GM19468 (cell line): ENCODE measurements at regions not wholly inside any gene's neighbourhood (a gene's known extent, or its start where the extent isn't known, plus 50 kb on each side); places are given as distances from the start of the nearest gene placed in this dataset.

Experiments
- ATAC-seq: cut with Tn5 transposase; IDR thresholded peaks from one replicate; pipeline ENCODE4 v1.9.1; 2021; ENCODE audit warnings: mild to moderate bottlenecking, moderate library complexity, moderate number of reproducible peaks; ENCODE audit not compliant: unreplicated experiment; ENCODE audit errors: extremely low read depth

DNA sequence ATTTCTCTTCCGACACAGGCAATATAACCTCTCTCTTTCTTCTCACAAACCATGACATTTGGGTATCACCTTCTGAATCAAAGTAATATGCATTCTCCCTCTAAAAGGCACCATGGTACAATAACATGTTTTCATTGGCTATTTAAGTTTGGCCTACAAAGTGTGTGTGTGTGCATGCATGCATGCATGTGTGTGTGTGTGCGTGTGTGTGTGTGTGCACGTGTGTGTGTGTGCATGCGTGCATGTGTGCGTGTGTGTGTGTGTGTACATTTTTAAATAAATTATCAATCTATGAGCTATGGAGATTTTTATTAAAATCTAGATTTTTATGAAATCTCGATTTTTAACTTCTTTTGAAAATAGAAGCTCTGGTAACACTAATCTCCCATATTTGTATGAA lies 745.3 kb upstream of the ZEB2 start:
- no peak for ATAC-seq

DNA sequence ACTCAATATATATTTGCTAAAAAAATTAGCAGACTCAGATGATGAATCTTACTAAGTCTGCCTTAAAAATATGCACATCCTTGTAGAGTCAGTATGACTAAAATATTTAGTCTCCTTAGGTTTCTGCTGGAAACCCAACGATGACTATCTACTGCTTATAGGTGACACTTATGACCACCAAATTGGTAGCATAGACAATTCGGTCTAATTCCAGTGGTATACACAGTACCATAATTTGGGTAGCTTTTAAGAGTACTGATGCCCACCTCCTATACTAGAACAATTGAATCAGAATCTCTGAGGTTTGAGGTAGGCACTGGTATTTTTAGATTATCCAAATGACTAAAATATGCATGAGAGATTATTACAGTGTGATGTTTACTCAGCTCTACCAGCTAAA lies 740.8 kb upstream of the ZEB2 start:
- ATAC-seq: no peak

DNA sequence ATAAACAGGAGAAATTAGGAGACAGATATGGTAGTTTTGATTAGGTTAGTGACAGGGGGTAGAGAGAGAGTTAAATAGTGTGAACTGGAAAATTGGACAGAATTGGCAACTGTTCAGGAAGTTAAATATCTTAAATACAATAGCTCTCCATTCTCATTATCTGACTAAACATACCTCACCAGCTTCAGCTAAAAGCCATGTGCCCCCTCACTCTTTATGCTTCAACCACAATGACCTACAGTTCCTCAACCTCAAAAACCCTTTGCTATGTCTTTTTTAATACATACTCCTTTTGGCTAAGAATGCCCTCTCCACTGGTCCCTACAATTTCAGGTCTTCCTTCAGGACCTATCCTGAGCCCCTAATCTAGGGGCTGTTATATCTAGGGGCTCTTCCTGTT lies 740.2 kb upstream of the ZEB2 start:
- ATAC-seq: no peak

DNA sequence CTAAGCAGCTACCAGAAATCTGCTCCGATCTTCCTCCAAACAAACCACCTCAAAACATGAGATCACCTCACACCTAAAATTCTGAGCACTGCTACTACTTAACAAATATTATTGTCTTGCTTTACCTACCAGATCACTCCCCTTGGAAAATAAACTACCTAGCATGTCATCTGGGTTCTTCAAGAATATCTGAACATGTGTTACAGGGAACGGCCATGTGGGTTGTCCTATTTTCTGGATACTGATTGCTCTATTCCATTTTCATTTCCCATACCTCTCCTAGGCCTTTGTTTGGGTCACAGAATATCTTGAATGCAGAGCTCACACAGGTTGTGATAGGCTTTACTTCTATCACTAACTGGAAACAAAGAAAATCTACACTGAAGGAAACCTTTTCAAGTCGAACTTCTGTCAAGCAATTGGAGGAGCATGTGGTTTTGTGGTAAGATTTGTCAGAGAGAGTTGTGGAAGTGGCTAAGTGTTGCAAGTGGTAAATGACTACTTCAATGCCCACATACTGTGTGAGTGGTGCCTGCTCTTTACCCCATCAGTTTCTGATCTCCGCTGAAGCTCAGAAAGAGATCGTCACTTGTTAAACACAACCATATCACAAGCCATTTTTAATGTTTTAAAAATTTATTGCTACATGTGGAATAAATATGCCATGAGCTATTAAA lies 739.1 kb upstream of the ZEB2 start:
- no peak for ATAC-seq

DNA sequence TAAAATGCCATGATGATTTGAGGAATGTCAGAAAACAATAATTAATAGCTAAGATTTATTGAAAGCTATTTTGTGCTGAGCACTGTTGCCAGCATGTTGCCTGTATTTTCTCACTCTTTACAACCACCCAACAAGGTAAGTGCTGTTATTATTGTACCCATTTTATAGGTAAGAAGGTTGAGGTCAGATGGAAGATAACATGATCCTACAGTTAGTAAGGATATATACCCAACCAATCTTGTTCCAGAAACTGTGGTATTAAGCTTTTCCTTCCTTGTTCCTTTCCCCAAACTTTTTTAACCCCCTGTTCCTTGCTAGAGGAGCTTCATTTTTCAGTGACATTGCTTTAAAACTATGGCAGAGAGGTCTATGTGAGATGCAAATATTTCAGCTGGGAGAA lies 738.0 kb upstream of the ZEB2 start:
- no peak for ATAC-seq

DNA sequence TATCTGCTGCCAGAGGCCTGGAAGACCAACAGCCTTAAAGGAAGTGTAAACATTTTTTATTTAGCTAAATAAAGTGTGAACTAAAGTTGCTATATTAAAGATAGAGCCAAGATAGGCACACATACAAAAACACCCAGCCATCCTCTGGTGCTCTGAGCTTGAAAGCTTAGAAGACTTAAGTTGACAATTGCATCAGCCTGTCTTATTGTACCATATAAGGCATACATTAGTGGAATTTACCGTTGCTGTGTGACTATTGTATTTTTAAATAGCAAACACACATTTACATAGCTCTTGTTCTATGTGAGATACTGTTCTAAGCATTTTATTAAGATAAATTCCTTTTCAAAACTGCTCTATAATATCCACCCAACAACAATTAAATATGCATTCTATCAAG lies 736.6 kb upstream of the ZEB2 start:
- no peak for ATAC-seq

DNA sequence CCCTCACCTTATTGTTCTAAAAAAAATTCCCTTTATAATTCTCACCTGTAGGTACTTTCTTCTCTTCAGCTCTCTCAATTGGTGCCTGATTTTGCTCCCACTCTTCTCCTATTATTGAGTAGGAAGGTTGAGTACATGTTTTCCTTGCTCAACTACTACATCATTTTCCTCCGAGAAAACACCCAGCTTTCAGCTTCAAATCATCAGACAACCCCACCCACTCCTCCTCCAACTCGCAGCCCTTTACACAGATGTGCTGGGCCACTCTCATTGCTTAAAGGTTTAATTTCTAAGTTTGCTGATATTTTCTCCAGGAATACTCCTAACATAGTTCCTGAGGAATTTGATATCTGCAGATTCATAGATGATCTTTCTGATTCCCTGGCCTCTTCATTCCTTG lies 734.4 kb upstream of the ZEB2 start:
- ATAC-seq: no peak

DNA sequence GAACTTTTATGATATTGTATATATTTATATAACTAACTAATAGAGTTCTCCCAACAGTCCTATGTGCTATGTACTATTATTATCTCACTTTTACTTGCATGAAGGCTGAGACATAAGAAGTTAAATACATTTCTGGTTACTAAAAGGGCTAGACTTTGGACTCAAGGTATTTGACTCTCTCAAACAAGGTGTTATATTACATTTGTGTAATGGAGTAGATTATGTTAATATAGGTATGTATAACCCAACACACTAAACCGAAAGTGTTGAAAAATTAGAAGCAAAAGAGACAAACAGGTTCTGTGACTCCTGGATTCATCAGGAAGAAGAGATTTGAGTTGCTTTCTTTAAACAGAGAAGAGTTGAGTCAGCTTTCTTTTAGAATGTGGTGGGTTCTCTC lies 733.6 kb upstream of the ZEB2 start:
- ATAC-seq: no peak

DNA sequence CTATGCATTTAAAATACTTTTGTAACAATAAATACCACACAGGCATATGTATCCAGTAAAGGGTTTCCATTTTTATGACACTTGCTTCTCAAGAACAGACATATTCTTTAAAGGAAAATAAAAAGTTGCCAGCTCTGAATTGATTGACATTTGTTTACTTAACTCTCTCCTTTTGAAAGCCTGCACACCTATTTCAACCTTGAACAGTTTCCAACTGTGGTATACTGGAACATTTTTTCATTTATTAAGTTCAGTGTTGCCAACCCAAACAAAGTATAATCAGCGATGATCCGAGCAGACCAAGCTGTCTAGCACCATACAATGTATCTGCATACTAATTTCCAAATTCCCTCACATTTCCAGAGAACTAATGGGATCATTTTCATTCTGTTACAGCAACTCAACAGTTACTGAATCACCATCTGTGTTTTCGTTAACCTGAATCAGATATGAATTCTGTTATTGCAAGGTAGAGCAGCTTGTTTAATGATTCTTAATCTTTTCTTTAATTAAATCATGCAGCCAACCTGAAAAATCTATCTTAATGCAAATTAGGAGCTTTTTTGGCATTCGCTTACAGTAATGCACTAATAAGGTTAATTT lies 725.5 kb upstream of the ZEB2 start:
- no peak for ATAC-seq

DNA sequence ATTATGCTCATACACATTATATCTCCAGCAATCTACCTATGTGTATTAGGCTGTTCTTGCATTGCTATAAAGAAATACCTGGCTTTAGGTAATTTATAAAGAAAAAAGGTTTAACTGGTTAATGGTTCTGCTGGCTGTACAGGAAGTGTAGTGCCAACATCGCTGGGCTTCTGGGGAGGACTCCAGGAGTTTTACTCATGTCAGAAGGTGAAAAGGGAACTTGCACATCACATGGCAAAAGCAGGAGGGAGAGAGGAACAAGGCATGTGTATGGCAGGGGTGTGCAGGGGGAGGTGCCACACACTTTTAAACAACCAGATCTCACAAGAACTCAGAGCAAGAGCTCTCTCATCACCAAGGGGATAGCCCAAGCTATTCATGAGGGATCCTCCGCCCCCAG lies 715.4 kb upstream of the ZEB2 start:
- ATAC-seq: no peak

DNA sequence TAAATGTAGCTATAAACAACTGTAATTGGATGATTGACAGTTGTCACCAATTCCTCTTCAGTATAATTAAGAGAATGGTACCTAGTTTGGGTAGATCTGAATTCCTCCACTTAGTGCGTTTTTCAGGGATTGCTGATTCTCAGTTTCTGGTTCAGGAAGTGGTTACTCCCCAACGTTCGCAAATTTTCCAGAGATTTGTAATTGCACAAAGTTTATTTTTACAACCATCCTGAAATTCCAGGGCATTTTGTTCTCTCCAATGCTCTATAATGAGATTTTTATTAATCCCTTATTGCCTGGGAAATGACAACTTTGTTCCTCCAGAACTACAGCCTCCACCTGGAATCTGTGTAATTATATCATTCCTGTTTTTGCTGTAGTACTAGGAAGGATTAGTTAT lies 710.6 kb upstream of the ZEB2 start:
- no peak for ATAC-seq

DNA sequence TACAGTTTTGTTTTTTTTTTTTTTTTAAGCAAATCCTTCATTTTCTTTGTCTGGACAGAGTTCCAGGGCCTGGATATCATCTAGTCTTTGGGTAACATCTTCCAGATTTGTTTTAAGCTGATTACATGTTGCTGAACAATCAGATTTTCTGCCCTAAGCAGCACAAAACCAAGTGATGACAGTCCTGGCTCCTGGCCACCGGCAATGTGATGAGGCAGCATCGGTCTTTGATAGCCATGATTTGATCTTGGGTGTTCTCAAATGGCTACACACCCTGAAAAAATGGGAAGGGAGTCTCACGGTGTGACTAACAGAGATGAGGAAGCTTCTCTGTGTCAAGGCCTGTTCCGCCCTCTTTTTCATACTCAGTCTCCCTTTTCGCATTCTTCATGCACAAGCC lies 708.6 kb upstream of the ZEB2 start:
- ATAC-seq: no peak

DNA sequence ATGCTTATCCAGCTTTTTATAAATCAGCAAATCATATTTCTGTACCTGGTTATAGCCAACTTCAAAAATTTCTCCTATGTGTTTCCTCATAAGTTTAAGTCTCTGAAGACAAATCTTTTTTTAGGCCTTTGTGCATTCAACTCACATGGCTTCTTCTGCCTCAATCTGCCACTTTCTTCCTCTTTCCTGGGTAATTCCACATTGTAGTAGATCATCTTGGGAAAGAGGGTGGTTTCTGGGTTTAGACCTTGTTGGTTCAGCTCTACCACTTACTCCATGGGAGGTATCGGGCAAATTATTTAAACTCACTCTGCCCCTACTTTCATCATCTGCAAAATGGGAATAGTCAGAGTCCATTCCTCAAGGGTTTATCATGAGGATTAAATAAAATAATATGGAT lies 707.0 kb upstream of the ZEB2 start:
- ATAC-seq: no peak

DNA sequence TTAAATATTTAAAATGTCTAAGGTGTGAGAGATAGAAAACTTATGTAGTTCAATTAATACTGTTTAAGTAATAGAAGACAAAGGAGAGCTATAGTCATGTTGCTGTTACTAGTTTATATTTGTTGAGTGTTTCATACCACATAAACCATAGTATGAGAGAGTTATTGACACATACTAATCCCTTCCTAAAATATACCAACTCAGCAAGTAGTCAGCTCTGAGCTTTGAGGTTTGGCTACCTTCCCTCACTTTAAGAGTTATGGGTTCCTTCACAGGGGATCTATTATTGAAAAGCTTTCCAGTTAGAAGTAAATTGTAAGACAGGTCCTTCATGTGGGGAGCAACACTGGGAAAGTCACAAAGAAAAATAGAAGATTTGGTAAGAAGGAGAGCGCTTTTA lies 701.6 kb upstream of the ZEB2 start:
- no peak for ATAC-seq

DNA sequence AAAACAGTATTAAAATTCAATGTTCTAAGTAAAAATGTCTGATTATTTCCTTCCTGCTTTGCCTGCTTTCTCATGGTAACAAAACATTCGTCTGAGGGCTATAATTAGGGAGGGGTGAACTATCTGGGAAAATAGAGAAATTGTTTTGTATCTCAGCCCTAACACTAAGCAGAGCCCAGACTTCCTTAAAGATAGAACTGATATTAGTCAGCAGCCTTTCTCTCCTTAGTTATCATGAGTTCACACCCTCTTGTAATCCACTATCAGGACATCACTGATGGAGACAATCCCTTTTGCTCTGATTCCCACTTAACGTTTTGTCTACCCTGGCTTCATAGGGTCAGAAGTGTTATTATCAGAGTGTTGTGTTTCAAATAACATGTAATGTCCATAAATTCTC lies 701.1 kb upstream of the ZEB2 start:
- ATAC-seq: no peak

DNA sequence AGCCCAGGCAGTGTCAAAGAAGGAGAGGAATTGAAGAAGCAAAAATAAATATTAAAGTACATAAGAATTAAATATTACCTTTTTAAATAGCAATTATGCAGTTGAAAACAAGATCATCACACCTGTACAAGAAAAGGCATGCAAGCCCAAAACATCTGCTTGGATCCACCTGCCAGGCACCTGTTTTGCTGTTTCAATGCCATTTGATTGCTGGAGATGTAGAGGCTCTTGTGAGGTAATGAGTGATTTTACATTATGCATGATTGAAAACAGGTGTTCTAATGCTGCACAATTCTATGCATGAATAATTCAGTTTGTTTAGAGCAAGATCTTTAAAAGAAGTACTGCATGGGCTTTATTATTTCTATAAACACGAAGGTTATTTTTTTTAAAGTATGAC lies 700.6 kb upstream of the ZEB2 start:
- ATAC-seq: no peak

DNA sequence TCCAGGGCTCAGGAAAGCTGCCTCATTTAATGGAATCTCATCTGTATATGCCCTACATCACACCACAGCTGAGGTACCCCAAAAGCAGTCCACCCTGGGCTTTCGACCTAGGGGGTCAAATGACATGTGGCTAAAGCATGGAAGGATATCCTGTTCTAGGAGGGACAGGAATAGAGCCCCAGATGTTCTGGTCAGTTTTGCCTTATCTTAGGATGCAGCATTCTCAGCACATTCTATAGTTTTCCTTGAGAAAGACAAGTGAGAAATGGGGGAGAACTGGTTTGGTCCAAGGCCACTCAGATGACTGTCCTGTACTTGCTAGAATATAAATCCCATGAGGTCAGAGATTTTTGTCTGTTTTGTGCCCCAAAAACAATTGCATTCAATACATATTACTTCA lies 688.0 kb upstream of the ZEB2 start:
- ATAC-seq: no peak

DNA sequence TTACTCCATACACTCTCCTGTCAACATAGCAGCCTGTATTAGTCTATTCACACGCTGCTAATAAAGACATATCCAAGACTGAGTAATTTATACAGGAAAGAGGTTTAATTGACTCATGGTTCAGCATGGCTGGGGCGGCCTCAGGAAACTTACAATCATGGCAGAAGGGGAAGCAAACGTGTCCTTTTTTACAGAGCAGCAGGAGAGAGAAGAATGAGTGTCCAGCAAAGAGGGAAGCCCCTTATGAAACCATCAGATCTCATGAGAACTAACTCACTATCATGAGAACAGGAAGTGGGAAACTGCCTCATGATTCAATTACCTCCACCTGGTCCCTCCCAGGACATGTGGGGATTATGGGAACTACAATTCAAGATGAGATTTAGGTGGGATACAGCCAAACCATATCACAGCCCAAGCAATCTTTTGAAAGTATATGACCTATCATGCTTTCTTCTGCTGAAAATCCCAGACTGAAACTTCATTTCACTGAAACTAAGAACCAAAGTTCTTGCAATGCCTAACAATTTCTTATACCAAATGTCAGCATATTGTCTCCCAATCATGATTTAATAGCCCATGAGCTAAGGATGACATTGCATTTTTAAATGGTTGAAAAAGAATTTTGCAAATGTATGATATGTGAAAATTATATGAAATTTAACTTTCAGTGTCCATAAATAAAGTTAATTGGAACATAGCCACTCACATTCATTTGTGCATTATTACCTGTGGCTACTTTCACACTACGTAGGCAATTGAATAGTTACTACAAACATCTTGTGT lies 686.8 kb upstream of the ZEB2 start:
- no peak for ATAC-seq

DNA sequence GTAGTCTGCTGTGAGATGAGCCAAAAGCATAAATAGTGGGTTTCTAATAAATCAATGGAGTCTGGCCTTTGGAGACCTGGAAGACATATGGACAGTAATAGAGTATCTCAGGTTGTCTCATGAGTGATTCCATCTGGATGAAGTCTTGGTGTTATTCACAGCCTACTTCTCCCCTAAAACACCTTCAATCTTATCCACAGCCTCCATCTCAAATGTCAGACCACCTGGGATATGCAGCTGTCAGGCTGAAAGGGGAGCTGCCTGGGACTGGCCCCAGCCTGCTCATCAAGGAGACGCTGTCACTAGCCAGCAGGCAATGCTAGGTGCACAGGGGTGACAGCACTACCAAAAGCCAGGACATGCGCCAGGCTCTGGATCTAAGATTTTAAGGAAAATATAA lies 684.0 kb upstream of the ZEB2 start:
- ATAC-seq: no peak

DNA sequence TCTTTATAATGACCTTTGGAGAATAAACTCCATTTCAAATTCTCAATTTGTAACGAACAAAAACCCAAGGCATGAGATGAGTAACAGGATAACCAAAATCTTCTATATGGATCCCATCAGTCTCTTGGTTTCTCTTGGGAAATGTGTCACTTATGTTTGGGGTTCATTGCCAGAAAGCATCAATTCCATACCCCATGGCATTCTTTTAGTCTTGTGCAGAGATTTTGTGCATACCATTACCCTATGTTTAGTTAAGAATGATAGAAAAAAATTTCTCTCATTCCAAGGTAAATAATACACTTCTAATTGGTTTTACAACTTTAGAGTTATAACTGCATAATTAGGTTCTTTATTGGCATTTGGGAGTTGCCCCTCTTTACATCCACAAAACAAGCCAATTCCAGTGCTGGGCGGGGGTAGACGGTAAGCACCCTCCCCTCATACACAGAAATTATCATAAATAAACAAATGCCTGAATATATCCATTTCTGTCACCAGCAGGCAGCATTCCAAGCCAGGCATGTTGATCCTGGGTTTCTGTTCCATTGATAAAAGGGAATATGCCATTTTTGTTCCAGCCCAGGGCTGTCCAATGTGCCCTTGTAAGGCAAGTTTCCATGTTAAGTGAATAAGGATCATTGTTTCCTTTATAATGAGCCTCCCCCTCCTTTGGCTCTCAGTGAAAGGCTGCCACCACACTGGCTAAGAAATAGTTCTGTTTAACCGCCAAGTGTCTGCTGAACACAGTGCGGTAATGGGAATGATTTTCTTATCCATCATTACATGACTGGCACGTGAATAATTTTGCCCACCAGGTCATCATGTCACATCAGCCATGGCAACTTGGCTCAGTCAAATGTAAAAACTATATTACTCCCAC lies 680.1 kb upstream of the ZEB2 start:
- no peak for ATAC-seq

DNA sequence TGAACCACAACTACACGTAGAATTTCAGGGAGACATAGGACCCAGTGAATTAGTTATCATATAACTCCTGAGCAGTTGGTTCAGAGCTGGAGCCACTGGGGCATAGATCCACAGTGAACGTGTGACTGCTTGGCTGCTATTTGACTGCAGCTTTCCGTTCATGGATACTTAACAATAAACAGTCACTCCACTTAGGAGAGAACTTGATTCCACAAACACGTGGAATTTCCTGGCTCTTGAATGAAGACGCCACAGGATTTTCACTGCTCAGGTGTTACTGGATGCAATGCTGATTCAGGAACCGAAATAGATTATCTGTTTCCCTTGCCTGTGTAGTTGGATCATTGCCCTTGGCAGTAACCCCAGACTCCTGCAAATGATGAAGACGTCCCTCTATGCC lies 679.1 kb upstream of the ZEB2 start:
- ATAC-seq: no peak
